Inferior parietal cortex (tissue), 1 donor: ENCODE measurements at regions not wholly inside any gene's neighbourhood (a gene's known extent, or its start where the extent isn't known, plus 50 kb on each side); places are given as distances from the start of the nearest gene placed in this dataset.
"Not testable (repeated sequence)": the region's sequence is repeated elsewhere in the genome, so short reads cannot be mapped to it uniquely, and the experiment has no call there.

Source experiments
- DNase-seq: peaks from one replicate; pipeline ENCODE4 v3.0.0-alpha.2; 2016; ENCODE audit errors: extremely low spot score

DNA sequence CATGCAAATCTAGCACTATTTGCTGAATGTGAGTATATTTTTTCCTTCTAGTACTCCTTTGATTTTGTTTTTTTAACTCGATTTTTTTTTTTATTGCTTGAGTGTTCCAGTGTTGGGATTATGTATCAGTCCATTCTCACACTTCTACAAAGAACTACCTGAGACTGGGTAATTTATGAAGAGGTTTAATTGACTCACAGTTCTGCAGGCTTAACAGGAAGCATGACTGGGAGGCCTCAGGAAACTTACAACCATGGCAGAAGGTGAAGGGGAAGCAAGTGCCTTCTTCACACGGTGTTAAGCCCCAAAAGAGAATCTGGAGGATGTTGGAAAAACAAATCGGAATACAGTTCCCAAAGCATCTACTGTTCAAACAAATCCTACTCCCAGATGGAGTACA is 69.1 kb downstream of the ZNF518B start:
- not testable (repeated sequence) for DNase-seq

DNA sequence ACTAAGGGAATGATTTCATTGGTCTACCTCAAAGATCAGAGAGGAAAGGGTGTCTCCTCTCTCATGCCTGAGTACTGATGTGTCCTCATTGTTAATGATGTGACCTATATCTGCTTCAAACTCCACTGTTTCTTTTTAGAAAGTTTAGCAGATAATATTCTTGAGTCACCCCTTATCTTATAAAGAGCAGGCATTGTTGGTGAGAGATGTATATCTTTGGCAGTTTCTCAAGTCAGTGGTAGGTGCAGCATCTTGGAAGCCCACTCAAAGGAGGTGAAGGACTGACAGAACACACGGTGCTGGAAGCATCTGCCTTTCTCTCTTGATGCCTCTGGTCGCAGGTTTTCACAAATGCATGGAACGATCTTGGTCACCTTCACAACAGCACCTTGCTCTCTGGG is 71.2 kb downstream of the ZNF518B start:
- no peak for DNase-seq

DNA sequence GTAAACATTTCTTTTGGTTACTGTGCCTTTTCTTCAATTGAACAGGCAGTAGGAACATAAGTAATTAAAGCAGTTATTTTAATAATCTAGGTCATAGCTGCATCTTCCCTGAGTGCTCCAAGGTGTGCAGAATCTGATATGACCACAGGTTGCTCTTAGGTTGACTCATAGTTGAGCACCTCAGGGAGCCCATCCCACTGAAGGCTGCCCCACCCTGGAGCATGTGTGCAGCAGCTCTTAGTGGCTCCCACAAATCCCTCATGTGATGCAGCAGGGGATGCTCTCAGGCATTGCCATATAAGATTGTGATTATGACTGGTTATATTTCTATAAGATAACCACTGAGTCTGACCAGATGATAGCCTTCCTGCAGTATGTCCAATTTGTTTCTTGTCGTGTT is 72.3 kb downstream of the ZNF518B start:
- no peak for DNase-seq

DNA sequence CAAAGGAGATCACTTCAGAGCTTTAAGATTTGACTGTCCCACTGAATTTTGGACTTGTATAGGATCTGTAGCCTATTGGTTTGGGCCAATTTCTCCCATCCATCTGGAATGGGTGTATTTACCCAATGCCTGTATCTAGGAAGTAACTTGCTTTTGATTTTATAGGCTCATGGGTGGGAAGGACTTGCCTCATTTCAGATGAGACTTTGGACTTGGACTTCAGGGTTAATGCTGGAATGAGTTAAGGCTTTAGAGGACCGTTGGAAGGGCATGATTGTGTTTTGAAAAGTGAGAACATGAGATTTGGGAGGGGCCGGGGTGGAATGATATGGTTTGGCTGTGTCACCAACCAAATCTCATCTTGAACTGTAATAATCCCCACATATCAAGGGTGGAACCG is 73.8 kb downstream of the ZNF518B start:
- no peak for DNase-seq

DNA sequence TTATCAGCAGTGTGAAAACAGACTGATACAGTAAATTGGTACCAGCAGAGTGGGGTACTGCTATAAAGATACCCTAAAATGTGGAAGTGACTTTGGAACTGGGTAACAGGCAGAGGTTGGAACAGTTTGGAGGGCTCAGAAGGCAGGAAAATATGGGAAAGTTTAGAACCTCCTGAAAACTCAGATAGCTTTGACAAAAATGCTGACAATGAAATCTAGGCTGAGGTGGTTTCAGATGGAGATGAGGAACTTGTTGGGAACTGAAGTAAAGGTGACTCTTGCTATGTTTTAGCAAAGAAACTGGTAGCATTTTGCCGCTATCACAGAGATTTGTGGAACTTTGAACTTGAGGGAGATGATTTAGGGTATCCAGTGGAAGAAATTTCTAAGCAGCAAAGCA is 75.1 kb downstream of the ZNF518B start:
- DNase-seq = not testable (repeated sequence)

DNA sequence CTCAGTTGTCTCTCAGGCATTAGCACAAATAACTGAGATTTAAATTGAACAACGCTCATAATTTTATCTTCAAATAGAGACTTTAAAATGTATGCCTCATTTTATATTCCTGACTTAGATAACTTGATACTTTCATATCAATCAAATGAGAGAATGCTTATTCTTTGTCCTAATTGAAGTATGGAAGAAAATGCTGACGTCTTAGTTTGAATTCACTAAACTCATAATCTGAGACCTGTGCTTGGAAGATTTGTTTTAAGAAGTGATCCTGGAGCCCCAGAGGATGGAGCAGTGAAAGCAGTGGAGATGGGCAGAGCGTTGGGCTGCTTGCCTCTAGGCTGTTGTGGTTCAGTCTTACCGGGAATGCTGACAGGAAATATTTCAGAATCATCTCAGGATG is 76.1 kb downstream of the ZNF518B start:
- DNase-seq = no peak

DNA sequence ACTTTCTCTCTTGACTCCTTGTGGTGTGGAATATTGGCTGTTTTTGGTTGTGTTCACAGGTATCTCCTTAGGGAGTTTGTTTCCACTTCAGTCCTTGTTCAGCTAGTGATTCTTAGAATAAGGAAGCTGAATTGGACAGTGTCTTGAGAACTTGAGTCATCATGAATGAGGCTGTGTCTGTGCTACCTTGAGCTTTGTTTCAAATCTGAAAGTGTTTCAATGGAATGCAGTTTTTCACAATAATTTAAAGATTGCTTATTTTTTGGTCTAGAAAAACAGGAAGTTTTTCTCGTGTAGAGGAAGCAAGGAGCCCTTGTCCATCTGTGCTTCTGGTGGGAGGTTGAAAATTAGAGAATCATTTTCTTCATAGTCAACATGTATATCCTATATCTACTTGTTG is 76.5 kb downstream of the ZNF518B start:
- DNase-seq = no peak

DNA sequence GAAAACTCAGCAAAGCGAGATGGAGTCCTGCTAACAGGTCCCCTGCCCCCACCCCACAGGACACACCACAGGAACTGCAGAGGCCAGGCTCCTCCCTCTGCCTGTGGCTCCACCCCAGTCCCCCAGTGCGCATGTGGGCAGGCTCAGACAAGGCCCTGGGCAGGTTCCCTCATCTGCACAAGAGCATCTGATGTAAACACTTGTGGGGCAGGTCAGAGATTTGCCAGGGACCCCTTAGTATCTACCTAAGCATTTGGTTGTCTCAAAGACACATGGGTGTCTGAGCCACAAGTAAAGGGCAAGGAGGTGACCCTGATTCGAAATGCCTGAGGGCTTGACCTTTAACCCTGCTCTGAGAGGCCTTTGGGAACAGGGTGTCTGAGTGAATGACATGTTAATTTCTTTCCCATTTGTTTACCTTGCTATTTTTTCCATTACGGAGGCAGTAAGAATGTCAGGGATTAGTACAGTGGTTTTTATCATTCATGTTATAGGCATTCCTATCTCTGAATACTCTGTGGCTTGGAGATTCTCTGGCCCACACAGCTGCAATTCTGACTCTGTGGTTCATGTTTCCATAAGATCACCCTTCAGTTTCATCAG is 85.3 kb downstream of the ZNF518B start:
- DNase-seq = no peak

DNA sequence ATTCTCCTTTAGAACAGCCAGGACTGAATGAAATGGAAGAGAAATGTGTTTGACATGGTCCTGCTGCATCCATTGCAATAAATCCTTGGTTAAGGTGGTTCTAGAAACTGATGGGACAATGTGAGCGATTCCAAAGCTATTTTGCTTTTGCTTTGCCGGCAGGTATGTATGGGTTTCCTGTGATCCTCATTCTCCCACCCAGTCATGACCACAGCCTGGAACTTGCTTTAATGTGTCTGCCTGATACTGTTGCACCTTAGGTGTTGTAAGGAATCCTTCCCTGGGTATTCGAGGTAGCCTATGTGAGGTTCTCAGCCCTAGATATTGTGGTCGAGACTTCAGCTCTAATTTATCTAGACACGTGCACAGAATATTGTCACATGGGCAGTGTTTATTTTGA is 86.1 kb downstream of the ZNF518B start:
- DNase-seq = no peak

DNA sequence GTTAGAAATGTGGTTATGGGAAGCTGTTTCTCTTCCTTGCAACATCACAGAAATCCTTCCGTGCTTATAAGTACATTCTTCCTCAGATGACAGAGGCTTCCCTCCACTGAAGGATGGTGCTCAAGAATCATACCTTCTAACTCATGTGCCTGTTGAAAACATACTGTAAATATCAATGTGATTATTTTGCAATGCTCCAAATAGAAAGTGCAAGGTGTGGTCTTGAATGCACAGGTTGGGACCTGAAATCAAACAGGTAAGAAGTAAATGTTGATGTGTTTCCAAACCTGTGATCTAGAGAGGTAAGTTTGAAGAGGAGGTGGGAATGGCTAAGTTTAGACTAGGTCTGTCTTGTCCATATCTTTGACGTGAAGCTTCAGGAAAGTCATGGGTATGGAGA is 87.7 kb downstream of the ZNF518B start:
- DNase-seq = no peak

DNA sequence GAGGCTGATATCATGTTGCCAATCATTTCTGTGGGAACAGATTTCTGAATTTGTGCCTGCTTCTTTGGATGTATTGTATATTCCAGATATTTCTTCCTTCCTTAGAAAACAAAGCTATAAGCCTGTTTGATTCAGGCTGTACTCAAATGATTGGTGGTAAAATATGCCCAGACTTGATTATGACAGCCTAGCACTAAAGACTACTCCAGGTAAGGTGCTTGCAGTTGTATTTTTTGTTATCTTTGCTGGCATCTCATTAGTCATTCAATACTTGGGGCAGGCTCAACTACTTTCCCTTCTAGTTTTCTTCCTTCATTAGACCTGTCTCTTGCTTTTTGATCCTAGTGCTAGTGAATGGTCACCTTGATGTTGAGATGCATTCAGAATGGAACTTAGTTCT is 90.6 kb downstream of the ZNF518B start:
- DNase-seq = no peak

DNA sequence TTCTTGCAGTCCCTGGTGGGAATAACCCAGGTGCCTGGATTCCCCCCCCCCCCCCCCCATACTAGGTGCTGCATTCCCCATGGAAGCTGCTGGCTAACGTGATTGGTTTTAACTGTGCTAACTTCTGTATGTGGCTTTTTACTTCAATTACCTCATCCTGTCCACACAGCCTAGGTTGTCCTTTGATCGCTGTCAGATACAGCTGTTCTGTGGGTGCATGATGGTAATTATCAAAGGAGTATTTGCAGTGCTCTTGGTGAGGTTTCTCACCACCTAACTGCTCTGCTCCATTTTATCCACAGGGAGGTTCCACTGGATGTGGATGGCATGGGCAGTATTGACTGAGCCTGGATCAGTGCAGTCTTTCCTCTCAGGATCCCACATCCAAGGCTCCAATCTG is 93.0 kb downstream of the ZNF518B start:
- DNase-seq = no peak

DNA sequence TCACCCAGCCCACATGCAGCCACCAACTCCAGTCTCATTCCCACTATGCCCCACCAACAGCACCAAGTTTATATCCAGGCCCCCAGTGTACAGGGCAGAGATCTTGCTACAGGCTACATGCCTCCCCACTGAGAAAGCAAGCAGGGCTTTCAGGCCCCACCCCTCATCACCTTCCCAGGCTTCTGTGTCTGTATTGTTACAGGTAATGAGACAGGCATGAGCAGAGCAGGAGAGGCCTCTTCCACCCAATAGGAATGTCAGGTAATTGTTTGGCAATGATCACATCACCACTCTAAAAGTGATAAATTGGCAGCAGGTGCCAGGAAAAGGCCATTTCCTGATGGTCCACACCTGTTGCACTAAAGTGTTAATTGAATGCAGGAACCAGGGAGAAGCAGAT is 102.5 kb downstream of the ZNF518B start:
- DNase-seq = no peak

DNA sequence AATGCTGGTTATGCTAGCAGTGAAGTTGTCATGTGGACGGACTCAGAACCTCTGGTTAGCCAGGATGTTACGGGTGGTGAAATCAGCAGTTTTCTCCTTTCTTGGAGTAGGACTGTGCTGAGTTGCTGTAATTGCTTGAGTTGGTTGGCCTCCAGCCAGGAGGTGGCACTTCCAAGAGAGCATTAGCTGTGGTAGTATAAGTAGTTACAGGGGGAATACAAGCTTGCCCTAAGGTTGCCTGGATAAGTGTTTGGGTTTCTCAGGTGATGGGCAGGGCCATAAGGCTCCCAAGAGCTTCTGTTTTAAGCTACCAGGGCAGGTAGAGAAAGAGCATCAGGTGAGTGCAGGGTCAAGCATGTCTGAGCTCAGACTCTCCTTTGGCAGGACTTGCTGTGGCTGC is 103.0 kb downstream of the ZNF518B start:
- DNase-seq = no peak

DNA sequence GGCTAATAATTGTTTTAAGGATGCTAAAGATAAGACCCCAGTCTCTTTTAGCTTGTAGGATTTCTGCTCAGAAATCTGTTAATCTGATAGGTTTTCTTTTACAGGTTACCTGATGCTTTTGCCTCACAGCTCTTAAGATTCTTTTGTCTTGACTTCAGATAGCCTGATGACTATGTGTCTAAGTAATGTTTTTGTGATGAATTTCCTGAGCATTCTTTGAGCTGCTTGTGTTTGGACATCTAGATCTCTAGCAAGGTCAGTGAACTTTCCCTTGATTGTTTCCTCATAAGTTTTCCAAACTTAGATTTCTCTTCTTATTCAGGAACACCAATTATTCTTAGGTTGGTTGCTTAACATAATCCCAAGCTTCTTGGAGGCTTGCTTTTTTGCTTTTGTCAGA is 104.1 kb downstream of the ZNF518B start:
- DNase-seq = no peak

DNA sequence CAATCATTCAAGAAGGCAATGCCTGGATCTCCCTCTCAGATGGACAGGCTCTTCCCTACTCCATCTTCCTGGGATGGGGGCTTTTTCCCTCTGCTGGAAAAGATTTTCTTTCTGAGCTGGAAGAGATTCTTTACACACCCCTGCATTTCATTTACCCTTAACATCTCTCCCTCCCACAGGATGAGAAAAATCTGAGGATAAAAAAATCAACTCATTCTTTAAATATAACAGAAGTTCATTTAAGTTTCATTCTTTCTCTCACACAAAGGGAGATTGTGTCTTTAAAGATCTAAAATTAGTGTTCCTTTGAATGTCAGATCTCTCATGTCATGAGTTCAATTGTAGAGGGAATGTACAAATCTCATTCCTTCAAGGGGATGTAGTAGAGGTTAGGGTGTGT is 109.0 kb downstream of the ZNF518B start:
- DNase-seq = no peak

DNA sequence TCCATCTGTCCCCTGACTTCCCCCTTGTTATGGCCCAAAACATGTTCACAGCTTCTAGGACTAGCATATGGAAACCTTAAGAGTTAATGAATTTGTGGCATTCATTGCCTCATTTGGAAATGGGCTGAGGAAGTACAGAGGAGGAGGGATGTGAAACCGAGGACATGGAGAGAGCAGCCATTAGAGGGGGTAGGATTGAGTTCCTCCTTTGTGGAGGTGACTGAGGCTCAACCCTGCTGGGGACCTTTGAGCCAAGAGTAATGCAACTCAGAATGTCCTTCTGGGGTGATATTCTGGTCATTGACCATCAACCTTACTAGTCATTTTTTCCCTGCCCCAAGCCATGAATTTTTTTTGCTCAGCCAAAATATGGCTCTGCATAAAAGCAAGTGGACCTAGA is 109.4 kb downstream of the ZNF518B start:
- no peak for DNase-seq

DNA sequence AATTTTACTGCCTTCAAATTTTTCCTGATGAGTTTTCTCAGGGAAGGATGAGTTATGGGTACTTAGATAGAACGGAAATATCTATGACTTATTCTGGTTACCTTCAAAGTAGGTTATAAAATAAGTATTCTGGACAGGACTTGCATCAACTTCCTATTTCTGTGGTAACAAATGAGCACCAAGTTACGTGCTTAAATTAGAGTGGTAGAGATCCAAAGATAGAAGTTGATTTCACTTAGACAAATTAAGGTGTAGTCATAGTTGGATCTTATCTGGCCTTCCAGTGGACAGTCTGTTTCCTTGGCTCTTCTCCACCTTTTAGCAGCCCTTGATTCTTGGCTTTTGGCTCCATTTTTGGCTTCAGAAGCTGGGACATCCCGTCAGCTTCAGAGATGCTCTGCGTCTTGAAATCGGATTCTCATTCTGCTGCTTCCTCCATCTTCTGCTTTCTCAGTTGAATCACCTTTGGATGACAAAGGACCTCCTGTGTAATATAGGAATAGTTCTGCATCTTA is 109.9 kb downstream of the ZNF518B start:
- DNase-seq = no peak

DNA sequence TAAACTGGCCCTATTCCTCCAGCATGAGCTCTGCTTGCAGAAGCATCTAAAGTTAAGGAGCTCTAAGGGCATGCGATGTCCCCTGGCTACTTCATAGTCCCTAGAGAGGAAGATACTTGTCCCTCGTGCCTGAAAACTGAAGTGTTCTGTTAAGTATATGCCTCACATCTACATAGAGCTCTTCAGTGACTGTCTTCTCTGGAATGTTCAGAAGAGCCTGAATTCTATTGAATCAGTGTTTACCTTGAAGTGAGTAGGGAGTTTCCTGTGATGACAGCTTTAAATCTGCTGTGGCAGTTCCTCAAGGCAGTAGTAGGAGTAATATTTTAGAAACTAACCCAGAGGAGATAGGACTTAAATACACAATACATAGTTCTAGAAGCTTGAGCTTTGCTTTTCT is 111.2 kb downstream of the ZNF518B start:
- DNase-seq = no peak

DNA sequence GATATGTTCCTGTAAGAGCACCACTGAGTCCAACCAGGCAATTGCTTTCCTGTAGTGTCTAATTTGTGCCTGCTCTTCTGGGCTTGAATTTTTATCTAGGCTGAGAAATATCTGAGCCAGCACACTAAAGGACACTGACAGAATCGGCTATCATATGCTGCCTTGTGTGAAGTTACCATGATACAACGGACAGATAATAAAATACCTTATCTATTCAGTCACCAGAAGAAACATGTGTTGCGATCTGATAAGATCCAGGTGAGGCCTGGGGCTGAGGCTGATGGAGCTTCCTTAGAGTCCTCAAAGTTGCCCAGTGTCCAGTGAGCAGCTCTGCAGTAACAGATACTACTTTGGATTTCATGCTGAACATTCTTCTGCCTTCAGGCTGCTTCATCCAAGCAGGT is 111.8 kb downstream of the ZNF518B start:
- DNase-seq = no peak

DNA sequence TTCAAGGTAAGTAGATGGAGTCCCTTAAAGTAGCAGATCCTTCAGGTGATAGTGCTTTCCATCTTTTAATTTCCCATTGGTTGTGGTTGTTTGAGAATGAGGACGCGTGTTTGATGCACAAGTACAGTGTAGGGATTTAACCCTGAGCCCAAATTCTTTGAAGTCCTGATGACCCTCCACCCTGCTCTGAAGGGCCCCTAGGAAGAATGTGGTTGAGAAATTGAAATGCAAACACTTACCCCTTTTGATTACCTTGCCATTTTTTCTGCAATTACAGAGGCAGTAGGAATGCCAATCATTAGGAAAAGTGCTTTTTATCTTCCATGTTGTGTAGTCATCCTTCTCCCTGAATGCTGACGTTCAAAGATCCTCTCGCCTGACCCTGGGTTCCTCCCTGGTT is 112.4 kb downstream of the ZNF518B start:
- no peak for DNase-seq

DNA sequence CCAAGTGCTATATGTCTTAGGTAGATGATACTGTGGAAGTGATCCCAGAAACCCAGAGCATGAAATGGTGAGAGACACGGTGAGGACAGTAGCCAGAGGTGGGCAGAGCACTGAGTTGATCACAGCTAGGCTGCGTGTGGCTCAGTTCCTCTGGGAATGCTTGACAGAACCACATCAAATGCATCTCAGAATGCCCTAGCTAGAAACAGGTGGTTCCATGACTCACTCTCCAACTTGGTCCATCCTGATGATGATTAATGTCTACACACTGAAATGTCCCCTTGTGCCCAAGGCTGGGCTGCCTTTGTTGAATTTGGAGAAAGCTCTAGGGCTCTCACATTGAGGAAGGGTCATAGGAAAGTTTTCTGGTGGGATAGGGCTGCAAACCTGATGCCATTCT is 113.6 kb downstream of the ZNF518B start:
- no peak for DNase-seq

DNA sequence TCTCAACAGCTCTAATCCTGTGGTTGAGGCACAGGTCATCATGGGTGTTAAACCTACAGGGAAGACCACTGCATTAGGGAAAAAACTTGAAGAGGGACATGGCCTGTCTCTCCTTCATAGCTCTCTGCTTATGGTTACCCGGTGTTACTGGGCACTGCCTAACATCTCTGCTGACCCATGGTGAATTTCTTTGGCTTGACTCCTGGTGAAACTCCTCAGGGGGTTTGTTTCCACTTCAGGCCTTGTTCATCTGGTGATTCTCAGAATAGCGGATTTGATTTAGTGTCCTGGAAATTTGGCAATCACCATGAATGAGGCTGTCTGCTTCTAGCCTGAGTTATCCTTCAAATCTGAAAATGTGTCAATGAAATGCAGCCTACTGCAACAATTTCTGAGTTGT is 114.4 kb downstream of the ZNF518B start:
- DNase-seq = no peak

DNA sequence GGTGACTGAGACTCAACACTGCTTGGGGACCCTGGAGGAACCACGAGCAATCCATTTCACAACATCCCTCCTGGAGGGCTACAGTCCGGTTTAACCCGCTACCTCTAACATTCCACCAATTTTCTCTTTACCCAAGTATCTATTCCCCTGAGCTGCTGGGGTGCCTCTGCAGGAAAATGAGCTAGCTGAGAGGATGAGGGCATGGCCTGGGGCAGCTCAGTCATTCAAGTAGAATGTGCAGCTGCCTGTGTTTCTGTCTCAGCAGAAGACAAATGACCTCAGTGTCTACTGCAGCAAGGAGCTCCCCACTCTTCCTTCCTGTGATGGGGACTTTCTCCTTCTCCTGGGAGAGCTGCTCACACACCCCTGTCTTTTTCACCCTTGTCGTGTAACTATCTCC is 120.8 kb downstream of the ZNF518B start:
- no peak for DNase-seq
